Parathyroid adenoma (tissue), 2 donors: ENCODE measurements at regions not wholly inside any gene's neighbourhood (a gene's known extent, or its start where the extent isn't known, plus 50 kb on each side); places are given as distances from the start of the nearest gene placed in this dataset.

Experiments
- H2AFZ ChIP-seq: fragments of 300-600 bp; sonication (generic); one replicate; pipeline ENCODE4 v1.7.0; 2017; ENCODE audit warnings: antibody characterized with exemption, mild to moderate bottlenecking
- H3K27ac ChIP-seq: fragments of 300-600 bp; sonication (generic); one replicate; pipeline ENCODE4 v1.7.0; 2017
- H3K27me3 ChIP-seq: fragments of 300-600 bp; sonication (generic); one replicate; pipeline ENCODE4 v1.7.0; 2017; ENCODE audit warnings: low read length; ENCODE audit not compliant: control insufficient read depth, insufficient read depth
- H3K36me3 ChIP-seq: fragments of 300-600 bp; sonication (generic); one replicate; pipeline ENCODE4 v1.7.0; 2017; ENCODE audit warnings: low read length; ENCODE audit not compliant: control insufficient read depth, insufficient read depth
- H3K4me1 ChIP-seq: fragments of 300-600 bp; sonication (generic); one replicate; pipeline ENCODE4 v1.7.0; 2017; ENCODE audit warnings: control low read depth
- H3K4me2 ChIP-seq: fragments of 300-600 bp; sonication (generic); one replicate; pipeline ENCODE4 v1.7.0; 2017; ENCODE audit warnings: low read length
- H3K4me3 ChIP-seq: fragments of 300-600 bp; sonication (generic); one replicate; pipeline ENCODE4 v1.7.0; 2017; ENCODE audit warnings: low read depth, low read length
- H3K79me2 ChIP-seq: fragments of 300-600 bp; sonication (generic); one replicate; pipeline ENCODE4 v1.7.0; 2017; ENCODE audit warnings: control low read depth
- H3K9ac ChIP-seq: fragments of 300-600 bp; sonication (generic); one replicate; pipeline ENCODE4 v1.7.0; 2017; ENCODE audit warnings: mild to moderate bottlenecking
- H3K9me3 ChIP-seq: fragments of 300-600 bp; sonication (generic); one replicate; pipeline ENCODE4 v1.7.0; 2017; ENCODE audit warnings: low read length; ENCODE audit not compliant: control insufficient read depth
- TF ChIP-seq, protein P1 (sequence below): fragments of 300-600 bp; sonication (generic); IDR thresholded peaks from one replicate; pipeline ENCODE4 v1.7.0; 2017; ENCODE audit warnings: antibody characterized with exemption, mild to moderate bottlenecking
- donor health status: primary hyperparathyroidism.

- Histone ChIP-seq H3K9ac (no peak overlapping the region), H2AFZ (no peak overlapping the region), H3K9me3 (no peaks in the 10 kb centered on the region), H3K27me3 (no peaks in the 10 kb centered on the region), H3K4me1 (no peaks in the 10 kb centered on the region), H3K79me2 (no peaks in the 10 kb centered on the region), H3K4me3 (no peak overlapping the region), H3K4me2 (no peak overlapping the region), H3K36me3 (no peaks in the 10 kb centered on the region), H3K27ac (no peak overlapping the region)
- TF ChIP-seq, protein P1, sequence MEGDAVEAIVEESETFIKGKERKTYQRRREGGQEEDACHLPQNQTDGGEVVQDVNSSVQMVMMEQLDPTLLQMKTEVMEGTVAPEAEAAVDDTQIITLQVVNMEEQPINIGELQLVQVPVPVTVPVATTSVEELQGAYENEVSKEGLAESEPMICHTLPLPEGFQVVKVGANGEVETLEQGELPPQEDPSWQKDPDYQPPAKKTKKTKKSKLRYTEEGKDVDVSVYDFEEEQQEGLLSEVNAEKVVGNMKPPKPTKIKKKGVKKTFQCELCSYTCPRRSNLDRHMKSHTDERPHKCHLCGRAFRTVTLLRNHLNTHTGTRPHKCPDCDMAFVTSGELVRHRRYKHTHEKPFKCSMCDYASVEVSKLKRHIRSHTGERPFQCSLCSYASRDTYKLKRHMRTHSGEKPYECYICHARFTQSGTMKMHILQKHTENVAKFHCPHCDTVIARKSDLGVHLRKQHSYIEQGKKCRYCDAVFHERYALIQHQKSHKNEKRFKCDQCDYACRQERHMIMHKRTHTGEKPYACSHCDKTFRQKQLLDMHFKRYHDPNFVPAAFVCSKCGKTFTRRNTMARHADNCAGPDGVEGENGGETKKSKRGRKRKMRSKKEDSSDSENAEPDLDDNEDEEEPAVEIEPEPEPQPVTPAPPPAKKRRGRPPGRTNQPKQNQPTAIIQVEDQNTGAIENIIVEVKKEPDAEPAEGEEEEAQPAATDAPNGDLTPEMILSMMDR = no peak
Observed at GRCh38 chr1:190595438-190595837, 117.8 kb upstream of the BRINP3 start.

DNA sequence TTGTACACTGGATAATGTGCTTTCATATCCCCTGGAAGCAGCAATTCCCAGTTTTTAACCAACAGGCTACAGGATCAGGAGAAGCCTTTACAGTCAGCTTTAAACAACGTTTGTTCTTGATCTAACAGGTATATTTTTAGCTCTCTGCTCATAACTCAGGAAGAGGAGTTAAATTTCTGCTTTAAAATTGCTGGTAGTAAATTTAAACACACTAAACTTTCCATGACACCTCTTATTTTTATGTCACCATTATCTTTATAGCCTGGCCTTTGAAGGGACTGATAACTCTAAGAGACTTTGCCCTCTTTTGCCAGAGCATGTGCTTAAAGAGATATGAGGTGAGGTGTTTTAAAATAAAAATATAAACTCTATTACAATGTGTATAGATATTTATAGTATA is 119.6 kb upstream of the BRINP3 start:
- no peaks in the 10 kb centered on the region for H3K36me3 ChIP-seq
- TF ChIP-seq, protein P1 = no peak
- no peak overlapping the region for H3K4me3 ChIP-seq
- no peaks in the 10 kb centered on the region for H3K27me3 ChIP-seq
- H3K27ac ChIP-seq = no peak overlapping the region
- H3K9me3 ChIP-seq = no peaks in the 10 kb centered on the region
- H3K4me2 ChIP-seq = no peak overlapping the region
- H2AFZ ChIP-seq = no peak overlapping the region
- no peaks in the 10 kb centered on the region for H3K79me2 ChIP-seq
- H3K9ac ChIP-seq = no peak overlapping the region
- H3K4me1 ChIP-seq = no peaks in the 10 kb centered on the region

- Histone ChIP-seq H2AFZ (no peak overlapping the region), H3K4me3 (no peak overlapping the region), H3K9ac (no peak overlapping the region), H3K79me2 (no peaks in the 10 kb centered on the region), H3K9me3 (no peaks in the 10 kb centered on the region), H3K36me3 (no peaks in the 10 kb centered on the region), H3K27me3 (no peaks in the 10 kb centered on the region), H3K4me1 (no peaks in the 10 kb centered on the region), H3K27ac (no peak overlapping the region), H3K4me2 (no peak overlapping the region)
- TF ChIP-seq, protein P1 = no peak
Observed at GRCh38 chr1:190599670-190600069, 122.0 kb upstream of the BRINP3 start.

DNA sequence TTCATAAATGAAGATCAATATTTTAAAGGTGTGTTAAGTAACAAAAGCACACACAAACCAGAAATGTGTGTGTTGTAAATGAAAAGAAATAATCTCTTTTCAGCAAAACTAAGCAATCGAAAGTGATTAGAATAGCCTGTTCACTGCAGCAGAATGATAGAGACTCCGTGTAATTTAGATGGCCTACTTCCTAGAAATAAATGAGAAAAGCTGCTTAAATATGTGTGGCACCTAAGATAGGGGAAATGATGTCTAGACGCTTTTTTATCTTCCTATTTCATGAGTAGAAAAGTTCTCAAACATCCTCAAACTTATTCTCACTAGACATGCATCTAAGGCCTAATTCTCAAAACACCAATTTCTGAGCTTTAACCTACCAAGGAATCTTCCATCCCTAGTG is 124.7 kb upstream of the BRINP3 start:
- TF ChIP-seq, protein P1 = no peak
- no peaks in the 10 kb centered on the region for H3K9me3 ChIP-seq
- H3K27ac ChIP-seq = no peak overlapping the region
- no peak overlapping the region for H3K4me2 ChIP-seq
- no peaks in the 10 kb centered on the region for H3K79me2 ChIP-seq
- no peaks in the 10 kb centered on the region for H3K4me1 ChIP-seq
- no peaks in the 10 kb centered on the region for H3K27me3 ChIP-seq
- no peak overlapping the region for H2AFZ ChIP-seq
- H3K4me3 ChIP-seq = no peak overlapping the region
- H3K36me3 ChIP-seq = no peaks in the 10 kb centered on the region
- H3K9ac ChIP-seq = no peak overlapping the region

- no peaks in the 10 kb centered on the region for H3K36me3 ChIP-seq
- H3K4me1 ChIP-seq = no peaks in the 10 kb centered on the region
- no peak overlapping the region for H2AFZ ChIP-seq
- H3K9ac ChIP-seq = no peak overlapping the region
- no peak overlapping the region for H3K4me2 ChIP-seq
- no peak overlapping the region for H3K4me3 ChIP-seq
- TF ChIP-seq, protein P1 = no peak
- no peaks in the 10 kb centered on the region for H3K79me2 ChIP-seq
- no peaks in the 10 kb centered on the region for H3K27me3 ChIP-seq
- no peaks in the 10 kb centered on the region for H3K9me3 ChIP-seq
- H3K27ac ChIP-seq = no peak overlapping the region
Observed at GRCh38 chr1:190608282-190608681, 130.6 kb upstream of the BRINP3 start.
